Right lung (tissue), 2 donors: ENCODE measurements at regions not wholly inside any gene's neighbourhood (a gene's known extent, or its start where the extent isn't known, plus 50 kb on each side); places are given as distances from the start of the nearest gene placed in this dataset.
"Not testable (repeated sequence)": the region's sequence is repeated elsewhere in the genome, so short reads cannot be mapped to it uniquely, and the experiment has no call there.

Source experiments
- DNase-seq, 2 donors: peaks; one replicate each; pipeline ENCODE4 v3.0.0-alpha.2; 2013

- not testable (repeated sequence) for DNase-seq
These were observed 144.3 kb downstream of the CCDC74A start for GRCh38 chr2:131671841-131672470.

- DNase-seq: peak in 1 of 2 donors; percentile 32
These were observed 145.0 kb downstream of the CCDC74A start for GRCh38 chr2:131672471-131673399.

GRCh38 chr2:131673400-131674173 is 145.9 kb downstream of the CCDC74A start:
- DNase-seq: peak; percentile 19 to 23

- DNase-seq: no peak
These were observed 146.5 kb downstream of the CCDC74A start for GRCh38 chr2:131674174-131674507.

GRCh38 chr2:131681611-131682121 is 154.0 kb downstream of the CCDC74A start:
- DNase-seq: not testable (repeated sequence)

GRCh38 chr2:131682122-131682944 is 154.6 kb downstream of the CCDC74A start:
- DNase-seq: peak; percentile 72 to 73

GRCh38 chr2:131682945-131683330 is 155.2 kb downstream of the CCDC74A start:
- DNase-seq: not testable (repeated sequence)

- not testable (repeated sequence) for DNase-seq
These were observed 157.1 kb downstream of the CCDC74A start for GRCh38 chr2:131684631-131685316.

GRCh38 chr2:131686164-131686893 is 158.6 kb downstream of the CCDC74A start:
- not testable (repeated sequence) for DNase-seq

- not testable (repeated sequence) for DNase-seq
These were observed 159.2 kb downstream of the CCDC74A start for GRCh38 chr2:131686894-131687238.

- not testable (repeated sequence) for DNase-seq
These were observed 161.4 kb downstream of the CCDC74A start for GRCh38 chr2:131689066-131689465.

GRCh38 chr2:131711268-131711667 is 183.6 kb downstream of the CCDC74A start:
- not testable (repeated sequence) for DNase-seq

GRCh38 chr2:131717907-131718306 is 190.2 kb downstream of the CCDC74A start:
- not testable (repeated sequence) for DNase-seq

GRCh38 chr2:131721163-131721562 is 193.5 kb downstream of the CCDC74A start:
- not testable (repeated sequence) for DNase-seq

- DNase-seq: not testable (repeated sequence)
These were observed 194.6 kb downstream of the CCDC74A start for GRCh38 chr2:131722256-131722655.

GRCh38 chr2:131724019-131724418 is 196.3 kb downstream of the CCDC74A start:
- no peak for DNase-seq

GRCh38 chr2:131728451-131728850 is 200.8 kb downstream of the CCDC74A start:
- DNase-seq: not testable (repeated sequence)

- DNase-seq: not testable (repeated sequence)
These were observed 205.8 kb downstream of the CCDC74A start for GRCh38 chr2:131733530-131733929.

GRCh38 chr2:131736406-131736805 is 208.7 kb downstream of the CCDC74A start:
- not testable (repeated sequence) for DNase-seq

- DNase-seq: not testable (repeated sequence)
These were observed 210.8 kb downstream of the CCDC74A start for GRCh38 chr2:131738533-131738932.
